Activated CD4-positive, CD25-positive, alpha-beta regulatory T cell (primary cell): ENCODE measurements at regions not wholly inside any gene's neighbourhood (a gene's known extent, or its start where the extent isn't known, plus 50 kb on each side); places are given as distances from the start of the nearest gene placed in this dataset.

Experiments
- DNase-seq, 4 experiments: peaks; one replicate each; lab custom pipeline; 2025; lab: John Stamatoyannopoulos, UW

DNA sequence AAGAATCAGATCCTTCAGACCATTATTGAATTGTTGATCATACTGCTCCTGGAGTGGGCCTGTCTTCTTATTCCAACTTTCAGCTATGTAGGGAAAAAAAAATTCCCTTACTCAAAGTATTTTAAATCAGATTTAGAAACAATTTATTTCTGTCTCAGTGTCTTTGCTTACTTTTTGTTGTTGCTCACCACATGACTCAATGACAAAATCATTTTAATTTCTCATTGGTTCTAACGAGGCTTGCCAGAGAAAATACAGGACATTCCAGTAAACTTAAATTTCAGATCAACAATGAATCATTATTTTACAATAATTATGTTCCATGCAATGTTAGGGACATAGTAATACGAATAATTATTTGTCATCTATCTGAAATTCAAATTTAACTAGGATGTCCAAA lies 748.5 kb upstream of the CBLB start:
- no peak for DNase-seq

DNA sequence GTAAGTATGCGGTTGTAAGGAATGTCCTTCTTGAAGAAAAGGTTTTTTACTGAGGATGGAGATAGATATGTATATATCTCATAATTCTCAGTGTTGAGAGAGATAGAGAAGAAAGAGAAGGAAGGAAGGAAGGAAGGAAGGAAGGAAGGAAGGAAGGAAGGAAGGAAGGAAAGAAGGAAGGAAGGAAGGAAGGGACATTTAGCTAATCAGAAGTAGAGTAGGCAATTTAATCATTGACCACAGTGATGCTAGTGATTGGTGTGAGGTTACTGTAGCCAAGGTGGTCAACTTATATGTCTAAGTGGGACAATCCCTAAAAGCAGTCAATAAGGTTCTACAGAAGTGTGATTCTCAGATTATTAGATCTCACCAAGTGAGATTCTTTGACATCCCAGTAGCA lies 751.8 kb upstream of the CBLB start:
- no peak for DNase-seq

DNA sequence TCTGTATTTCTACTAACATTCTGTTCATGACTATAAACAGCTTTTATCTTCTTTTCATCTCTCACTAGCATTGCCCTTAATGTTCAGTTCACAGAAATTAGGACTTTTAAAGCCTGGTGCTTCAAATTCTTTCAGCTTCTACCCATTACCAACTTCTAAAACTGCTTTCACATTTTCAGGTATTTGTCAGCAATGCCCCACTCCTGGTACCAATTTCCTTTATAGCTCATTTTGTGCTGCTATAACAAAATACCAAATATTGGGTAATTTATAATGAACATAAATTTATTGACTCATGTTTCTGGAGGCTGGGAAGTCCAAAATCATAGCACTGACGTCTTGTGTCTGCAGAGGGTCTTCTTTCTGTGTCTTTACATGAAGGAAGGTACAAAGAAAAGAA lies 753.1 kb upstream of the CCDC54 start:
- DNase-seq: no peak

DNA sequence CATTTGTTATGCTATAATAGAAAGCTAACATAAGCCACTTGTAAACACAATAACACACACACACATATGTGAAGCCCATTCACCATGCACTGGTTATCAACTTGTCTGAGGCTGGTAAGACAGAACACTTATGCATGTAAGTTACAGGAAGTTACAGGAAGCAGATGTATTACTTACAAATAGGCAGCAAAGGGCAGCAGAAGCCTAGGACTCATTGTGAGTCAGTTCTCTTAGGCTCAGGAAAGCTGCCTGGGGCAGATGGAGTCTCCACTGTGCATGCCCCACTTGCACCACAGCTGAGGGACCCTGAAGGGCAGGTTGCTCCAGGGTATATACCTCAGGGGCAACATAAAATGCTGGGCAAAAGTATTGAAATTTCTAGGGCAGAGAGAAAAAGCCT lies 748.8 kb upstream of the CCDC54 start:
- DNase-seq: no peak

DNA sequence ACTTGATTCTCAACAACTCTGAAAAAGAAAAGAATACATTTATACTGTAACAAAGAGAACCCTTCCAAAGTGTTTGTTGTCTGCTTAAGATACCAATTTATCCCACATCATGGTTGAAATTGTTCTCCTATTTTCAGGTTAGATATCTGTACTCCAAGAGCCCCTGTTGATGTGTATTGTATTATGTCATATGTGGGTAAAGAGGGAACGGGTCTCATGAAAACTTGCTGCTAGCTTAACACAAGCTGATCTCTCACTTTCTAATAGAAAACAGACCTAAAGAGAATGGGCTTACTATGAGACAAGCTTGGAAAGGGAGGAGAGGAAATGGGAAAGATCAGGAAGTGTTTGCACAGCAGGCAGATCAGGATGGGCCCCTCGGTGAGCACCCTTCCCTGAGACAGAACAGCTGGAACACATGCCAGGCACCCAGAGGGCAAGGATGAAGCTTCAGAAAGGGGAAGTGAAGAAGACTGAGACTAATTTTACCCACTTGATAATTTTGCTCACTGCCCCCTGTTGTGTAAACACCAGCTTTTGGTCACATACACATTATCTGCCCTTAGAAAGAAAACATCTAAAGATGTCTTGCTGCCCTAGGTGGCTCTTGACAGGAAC lies 747.9 kb upstream of the CCDC54 start:
- no peak for DNase-seq

DNA sequence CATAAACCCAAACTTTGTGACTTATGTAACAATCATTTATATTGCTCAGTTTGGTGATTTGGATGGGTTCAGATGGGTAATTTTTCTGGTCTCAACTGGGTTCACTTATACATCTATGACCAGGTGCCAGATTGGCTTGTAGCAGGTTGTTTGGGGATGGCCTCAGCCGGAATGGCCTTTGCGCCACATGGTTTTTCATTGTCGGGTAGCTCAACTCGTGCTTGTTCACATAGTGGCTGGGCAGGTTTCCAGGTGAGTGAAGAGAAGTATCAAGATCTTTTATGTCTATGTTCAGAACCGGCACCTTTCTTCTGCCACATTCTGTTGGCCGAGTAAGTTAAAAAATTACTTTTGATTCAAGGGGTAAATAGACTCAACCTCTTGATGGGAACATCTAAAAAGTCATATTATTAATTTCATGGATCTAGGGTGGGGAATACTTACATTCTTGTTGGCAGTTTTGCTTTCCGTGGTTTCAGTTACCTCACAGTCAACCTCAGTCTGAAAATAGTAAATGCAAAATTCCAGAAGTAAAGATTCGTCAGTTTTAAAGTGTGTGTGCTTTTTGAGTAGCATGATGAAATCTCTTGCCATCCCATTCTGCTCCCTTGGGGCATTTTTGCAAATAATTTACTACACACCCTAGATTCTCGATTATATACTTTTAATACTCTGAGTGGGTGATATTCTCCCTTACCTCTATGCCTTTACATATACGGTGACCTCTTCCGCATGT lies 745.7 kb upstream of the CCDC54 start:
- DNase-seq: no peak

DNA sequence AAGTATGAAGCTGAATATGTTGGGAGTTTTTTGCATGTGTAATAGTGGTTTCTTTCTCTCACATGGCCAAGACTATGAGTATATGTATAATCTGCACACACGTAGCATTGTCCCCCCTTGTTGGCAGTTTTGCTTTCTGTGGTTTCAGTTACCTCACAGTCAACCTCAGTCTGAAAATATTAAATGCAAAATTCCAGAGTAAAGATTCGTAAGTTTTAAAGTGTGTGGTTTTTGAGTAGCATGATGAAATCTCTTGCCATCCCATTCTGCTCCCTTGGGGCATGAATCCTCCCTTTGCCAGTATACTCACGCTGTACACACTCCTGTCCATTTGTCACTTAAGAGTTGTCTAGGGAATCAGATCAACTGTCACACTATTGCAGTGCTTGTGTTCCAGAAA lies 742.0 kb upstream of the CCDC54 start:
- no peak for DNase-seq

DNA sequence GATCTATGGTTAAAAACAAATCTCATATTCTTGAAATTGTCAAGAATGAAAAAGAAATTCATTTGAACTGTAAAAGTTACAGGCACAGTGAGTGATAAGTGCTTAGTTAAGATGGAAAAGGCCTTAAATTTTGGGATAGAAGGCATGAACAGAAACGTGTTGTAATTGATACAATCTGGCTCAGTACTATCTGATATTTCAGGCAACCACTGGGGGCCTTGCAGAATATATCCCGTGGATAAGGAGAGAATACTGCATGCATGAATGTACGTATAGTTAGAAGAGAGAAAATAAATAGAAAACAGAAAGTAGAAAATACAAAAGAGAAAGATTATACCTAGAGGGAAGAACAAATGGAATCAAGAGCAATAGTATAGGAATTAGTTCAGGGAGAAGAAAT lies 741.4 kb upstream of the CCDC54 start:
- no peak for DNase-seq

DNA sequence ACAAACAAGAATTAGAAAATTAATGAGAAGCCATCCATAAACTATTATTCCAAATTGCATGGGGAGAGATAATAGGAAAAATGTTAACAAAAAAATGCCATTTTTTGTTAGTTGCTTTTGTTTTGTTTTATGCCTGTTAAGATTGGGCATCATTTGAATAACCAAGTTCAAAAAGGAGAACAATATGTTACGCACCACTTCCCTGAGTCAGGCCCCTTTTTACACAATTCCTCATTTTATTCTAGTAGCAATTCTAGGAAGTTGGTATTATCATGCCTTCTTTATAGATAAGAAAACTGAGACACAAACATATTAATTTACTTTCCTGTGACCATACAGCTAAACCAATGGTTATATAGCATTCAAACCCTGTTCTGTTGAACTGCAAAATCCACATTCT lies 736.9 kb upstream of the CCDC54 start:
- DNase-seq: no peak

DNA sequence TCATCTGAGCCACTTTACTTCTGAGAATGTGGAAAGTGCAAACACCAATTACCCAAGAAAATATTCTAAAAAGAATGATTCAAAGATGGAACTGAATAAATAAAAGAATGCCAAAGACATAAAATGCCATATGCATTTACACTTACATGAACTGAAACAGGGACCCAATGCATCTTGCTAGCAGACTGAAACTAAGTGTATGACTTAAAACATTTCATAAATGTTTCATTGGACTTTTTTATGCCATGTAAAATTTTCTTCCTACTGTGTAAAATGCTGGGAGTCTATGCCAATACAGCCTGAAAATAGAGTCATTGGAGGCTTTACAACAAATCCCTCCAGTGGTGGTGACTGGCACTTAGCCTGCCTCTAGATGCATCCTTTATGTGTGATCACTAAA lies 735.1 kb upstream of the CCDC54 start:
- no peak for DNase-seq

DNA sequence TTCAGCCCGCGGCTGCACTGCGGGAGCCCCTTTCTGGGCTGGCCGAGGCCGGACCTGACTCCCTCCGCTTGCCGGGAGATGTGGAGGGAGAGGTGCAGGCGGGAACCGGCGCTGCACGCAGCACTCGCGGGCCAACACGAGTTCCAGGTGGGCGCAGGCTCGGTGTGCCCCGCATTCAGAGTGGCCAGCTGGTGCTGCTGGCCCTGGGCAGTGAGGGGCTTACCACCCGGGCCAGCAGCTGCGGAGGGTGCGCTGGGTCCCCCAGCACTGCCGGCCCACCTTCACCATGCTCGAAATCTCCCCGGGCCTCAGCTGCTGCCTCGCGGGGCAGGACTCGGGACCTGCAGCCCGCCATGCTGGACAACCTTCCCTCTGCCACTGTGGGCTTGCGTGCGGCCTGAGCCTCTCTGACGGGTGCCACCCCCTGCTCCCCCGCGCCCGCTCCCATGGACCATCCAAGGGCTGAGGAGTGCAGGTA lies 733.5 kb upstream of the CCDC54 start:
- DNase-seq: no peak

DNA sequence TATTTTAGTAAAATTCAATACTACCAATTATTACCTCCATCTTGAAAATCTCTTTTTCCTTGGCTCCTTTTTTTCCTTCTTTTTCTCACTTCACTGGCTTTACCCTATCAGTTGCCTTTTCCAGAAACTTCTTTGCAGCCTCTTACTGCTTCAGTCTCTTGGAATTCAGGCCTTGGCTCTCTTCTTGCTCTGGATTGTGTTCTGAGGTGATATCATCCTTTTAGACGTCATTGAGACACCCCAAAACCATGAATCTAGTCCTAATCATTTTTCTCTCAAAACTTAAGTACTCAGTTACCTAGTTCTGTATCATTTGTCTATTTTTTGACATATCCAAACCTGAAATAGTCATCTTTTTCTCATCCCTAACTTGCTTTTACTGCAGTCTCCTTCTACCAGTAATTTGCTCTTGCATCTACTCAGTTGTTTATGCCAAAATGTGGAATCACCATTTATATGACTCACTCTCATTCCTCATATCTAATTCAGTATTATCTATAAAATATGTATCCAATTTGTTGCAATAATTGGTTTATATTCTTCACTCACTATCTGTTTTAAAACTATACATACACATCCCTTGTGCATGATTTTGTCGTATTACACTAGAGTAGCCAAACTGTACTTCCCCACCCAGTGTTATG lies 703.2 kb upstream of the CCDC54 start:
- DNase-seq: no peak

DNA sequence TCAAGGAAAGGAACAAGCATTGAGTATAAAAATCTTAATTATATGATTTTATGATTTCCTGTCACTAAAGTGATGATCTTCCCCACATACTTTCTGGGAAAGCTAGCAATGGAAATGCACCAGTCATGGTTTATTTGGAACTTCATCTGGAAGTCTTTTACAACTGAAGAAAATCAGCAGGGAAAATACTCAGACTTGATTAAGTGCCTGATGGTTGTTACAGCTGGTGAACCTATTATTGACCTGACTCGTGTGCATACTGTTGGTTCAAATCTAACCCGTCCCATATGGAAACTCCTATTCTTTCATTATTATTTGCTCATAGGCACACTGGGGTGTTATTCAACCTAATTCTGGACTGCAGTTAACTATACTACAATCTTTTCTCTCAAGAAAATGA lies 701.8 kb upstream of the CCDC54 start:
- DNase-seq: no peak

DNA sequence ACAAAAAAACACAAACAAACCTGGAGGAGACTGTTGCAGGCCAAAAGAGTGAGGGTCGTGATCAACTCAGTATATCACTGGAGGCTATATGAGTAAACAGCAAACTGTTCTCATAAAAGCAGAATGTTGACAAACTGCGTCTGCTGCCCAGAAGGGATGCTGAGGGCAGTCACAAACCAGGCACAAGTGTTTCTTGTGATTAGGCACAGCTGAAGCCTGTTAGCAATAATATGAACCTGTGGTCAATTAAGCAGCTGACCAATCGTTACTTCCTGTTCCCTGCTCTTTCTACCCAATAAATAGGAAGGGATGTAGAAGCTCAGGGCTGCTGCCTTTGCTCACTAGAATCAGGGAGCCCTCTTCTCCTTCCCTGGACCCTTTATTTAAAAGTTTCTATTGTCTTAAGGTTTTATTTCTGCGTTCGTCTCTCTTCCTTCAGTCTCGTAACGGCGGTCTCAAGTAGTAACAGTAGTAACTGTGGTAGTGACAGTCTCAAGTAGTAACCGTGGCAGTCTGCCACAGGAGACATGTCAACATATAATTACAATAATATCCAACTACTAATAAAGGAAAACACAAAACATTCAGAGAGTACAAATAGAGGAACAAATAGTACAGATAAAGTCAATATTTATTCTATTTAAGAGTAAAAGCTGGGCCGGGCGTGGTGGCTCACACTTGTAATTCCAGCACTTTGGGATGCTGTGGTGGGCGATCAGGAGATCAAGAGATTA lies 698.4 kb upstream of the CCDC54 start:
- no peak for DNase-seq

DNA sequence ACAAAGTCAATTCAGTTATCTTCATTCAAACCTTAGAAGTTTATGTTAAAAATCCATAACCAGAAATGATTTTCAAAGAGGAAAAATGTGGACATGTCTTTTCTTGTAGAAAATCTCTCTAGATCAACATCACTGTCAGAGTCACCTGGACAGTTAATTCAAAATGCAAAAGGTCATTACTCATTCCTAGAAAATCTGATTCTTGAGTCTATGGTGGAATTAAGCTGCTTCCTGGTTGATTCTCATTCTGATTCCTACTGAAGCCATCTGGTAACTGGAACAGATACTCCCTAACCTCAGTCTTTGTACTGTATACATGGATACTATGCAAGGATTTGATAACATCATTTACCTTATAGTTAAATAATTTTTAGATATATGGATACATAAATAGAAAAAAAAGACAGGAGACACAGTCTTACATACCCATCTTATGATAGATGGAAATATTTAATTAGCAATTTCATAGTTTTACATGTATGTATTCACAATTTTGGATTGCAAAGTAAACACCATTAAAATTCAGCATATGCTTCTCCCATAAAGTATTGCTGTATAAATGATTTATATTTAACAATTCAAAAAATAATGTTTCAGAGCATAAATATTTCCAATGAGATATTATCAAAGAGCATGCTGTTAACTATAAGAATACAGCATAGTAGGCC lies 693.2 kb upstream of the CCDC54 start:
- no peak for DNase-seq

DNA sequence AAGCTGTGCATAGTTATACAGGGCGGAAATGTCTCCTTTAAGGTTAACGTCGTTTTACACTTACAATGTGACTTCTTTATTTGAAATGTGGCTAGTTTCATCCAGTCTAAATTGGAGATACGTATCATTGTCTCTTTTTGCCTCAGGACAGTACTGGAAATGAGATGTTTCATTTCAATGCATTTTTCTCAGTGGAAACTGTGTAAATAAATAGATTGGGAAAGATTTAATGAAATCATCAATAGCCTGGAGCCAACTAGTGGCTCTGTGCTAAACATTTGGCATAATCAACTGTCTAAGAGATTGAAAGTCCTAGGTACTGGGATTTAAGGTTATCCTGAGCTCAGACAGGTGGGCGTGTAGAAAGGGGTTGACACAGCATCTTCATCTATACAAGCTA lies 691.5 kb upstream of the CCDC54 start:
- no peak for DNase-seq

DNA sequence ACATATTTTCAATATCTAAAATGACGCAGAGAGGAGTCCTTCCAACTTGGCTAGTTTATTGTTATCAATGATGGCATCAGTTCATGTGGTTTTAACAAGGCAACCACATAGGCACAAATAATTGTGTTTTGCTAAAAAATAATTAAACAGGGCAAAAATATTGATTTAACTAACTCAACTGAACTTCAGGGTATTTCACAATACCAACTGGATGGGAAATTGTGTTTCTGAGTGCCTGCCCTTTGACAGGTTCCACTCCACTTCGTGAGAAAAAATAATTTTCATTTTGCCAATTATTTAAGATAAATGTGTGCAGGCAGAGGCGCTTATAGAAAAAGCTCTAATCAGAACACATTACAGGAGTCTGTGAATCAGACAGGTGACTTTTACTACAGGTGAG lies 689.3 kb upstream of the CCDC54 start:
- DNase-seq: no peak

DNA sequence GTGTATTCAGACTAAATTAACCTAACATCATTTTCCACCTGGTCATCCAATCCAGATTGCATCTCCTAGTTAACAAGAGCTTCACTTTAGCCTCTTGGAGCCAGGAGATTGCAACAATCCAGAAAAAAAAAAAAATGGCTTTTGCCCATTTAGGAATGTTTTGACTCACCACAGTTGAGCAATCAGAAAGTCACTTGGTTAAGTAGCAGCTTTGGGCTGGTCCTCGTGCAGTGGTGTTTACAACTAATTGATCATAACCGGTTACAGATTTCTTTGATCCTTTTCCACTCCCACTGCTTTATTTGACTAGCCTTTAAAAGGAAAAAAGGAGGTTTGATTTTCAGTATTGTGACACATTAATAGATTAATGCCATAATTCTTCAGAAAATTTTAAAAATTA lies 688.8 kb upstream of the CCDC54 start:
- DNase-seq: no peak

DNA sequence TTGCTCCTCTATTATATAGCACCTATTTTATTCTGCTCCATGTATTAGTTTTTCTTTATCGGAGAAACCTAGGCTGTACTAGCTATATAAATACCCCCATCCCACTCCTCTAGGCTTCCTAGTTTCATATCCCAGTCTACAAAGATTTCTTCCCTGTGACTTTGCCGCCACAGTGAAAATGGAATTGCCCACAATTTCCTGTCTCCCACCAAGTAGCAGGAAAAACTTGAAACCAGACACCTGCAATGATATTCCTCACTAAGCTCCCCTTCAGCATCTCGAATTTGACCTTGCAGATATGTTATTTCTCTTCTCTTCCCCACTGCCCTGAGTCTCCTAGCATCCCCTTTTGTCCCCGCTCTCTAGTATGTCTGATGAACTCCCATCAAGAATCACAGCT lies 685.8 kb upstream of the CCDC54 start:
- DNase-seq: no peak

DNA sequence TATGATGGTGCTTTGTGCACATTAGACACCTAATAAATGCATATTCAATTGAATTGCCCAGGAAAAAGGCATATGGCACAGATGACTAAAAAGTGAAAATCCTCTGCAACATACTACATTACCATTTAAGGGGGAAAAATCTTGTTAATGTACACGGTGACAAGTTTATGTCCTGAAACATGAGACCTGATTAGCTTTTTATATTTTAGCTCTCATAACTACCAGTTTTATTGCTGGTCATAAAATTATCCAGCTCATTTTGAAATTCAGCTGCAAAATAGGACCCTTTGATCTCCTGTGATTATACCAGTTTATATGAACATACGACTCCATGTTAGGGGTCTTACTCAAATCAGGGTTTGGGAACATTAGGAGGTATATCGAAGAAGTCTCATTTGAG lies 684.6 kb upstream of the CCDC54 start:
- no peak for DNase-seq

DNA sequence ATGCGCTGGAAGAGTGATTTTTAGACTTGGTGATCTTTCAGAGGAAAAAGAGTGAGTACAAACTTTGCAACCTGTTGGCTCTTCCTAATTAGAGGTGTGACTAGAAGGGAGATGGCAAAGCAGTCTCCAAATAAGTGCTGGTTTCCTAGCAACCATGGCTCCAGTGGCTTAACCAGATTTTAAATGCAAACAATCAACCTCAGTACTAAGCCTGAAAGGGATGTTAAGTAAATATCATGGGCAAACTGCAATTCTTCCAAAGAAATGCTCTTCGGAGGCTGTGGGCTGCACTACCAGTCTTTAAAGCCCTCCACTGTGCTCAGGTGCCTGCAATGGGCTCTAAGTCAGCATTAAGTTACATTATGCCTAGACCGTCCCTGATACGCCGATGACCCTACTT lies 678.1 kb upstream of the CCDC54 start:
- DNase-seq: no peak

DNA sequence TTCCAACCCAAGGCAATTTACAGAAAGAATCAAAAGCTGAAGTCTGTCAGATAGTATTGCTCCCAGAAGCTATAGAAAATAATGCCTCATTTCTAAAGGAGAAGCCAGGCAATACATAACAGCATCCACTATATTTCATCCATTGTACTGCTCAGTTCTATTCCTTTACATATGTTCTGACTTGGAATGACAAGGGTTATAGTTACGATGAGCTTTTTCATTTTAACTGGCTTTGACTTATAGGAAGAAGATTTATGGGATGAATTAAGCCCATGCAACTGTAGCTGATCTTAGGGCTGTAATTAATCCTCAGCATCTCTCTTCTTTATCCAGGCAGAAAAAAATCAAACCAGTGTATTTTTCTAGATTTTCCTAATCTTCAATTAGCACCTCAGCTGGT lies 676.3 kb upstream of the CCDC54 start:
- no peak for DNase-seq
